GM21717 (cell line): ENCODE measurements at regions not wholly inside any gene's neighbourhood (a gene's known extent, or its start where the extent isn't known, plus 50 kb on each side); places are given as distances from the start of the nearest gene placed in this dataset.

Source experiments
- ATAC-seq: cut with Tn5 transposase; IDR thresholded peaks from one replicate; pipeline ENCODE4 v1.9.1; 2021; ENCODE audit warnings: mild to moderate bottlenecking, moderate library complexity; ENCODE audit not compliant: unreplicated experiment

GRCh38 chr16:80023865-80024264 is 423.3 kb upstream of the MAF start:
- ATAC-seq: no peak

GRCh38 chr16:80019395-80019794 is 418.9 kb upstream of the MAF start:
- ATAC-seq: no peak

DNA sequence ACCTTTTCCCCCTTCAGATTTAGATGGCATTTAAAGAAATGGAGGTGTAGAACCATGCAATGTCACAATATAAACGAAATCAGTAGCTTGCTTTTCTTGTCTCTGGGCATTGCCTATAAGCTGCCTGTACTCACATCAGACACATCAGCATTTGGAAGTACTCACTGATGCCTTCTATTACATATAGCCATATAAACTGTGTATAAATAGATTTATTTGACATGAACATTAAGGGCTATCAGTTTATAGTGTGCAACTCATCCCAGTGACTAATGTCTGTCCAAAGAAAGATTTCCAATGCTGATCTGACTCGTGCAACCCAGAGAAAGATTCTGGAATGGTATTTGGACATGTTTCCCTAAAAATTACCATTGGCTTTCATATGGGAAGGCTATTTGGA is 417.9 kb upstream of the MAF start:
- no peak for ATAC-seq

GRCh38 chr16:80016731-80017326 is 416.3 kb upstream of the MAF start:
- no peak for ATAC-seq

- no peak for ATAC-seq
Measured at GRCh38 chr16:80015566-80015965, 415.0 kb upstream of the MAF start.

DNA sequence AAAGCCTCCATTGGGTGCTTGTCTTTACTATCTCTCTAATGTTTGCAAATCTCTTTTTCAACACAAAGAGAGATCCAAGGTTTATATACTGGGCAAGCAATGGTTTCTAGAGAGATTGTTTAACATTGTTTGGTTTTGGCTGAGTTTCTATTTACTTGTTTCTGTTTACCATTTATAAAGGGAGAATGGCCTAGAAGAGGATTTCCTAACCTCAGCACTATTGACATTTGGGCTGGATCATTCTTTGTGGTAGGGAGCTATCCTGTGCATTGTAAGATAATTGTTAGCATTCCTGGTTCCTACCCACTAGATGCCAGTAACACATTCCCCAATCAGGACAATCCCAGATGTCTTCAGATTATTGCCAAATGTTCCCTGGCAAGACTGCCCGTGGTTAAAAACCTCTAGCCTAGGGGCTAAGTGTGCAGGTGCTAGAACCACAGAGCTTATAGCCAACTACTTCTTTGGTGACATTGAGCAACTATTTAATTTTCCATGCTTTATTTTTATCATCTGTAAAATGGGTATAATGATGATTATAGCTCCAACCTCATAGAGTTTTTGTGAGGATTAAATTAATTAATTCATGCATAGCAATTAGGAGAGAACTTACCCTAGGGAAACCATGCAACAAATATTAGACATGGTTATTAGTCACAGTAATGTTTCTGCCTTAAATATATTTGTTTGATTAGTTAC is 413.9 kb upstream of the MAF start:
- ATAC-seq: no peak

GRCh38 chr16:80012586-80012985 is 412.0 kb upstream of the MAF start:
- no peak for ATAC-seq

DNA sequence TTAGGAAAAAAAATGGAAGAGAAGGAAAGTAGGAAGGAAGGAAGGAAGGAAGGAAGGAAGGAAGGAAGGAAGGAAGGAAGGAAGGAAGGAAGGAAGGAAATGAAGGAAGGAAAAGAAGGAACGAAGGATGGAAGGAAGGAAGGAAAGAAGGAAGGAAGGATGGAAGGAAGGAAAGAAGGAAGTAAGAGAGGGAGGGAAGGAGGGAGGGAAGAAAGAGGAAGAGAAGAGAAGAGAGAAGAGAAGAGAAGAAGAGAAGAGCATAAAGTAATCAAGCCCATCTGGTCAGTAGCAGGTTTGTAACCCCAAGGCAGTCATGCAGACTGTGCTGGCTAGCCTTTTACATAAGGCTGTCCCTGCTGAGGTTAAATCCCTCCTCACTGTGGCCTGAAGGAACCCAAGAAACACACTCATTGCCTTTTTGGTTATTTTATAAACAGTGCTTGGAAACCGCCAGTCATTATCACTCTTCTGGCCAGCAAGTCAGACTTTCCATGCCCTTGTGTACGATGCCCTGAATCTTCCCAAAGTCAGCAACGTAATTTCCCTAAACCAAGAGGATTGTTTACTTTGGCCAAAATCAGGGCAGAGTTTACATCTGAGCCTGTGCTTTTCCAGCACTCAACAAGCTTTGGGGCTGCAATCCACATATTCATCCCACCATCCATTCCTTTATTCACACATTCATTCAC is 409.6 kb upstream of the MAF start:
- no peak for ATAC-seq

DNA sequence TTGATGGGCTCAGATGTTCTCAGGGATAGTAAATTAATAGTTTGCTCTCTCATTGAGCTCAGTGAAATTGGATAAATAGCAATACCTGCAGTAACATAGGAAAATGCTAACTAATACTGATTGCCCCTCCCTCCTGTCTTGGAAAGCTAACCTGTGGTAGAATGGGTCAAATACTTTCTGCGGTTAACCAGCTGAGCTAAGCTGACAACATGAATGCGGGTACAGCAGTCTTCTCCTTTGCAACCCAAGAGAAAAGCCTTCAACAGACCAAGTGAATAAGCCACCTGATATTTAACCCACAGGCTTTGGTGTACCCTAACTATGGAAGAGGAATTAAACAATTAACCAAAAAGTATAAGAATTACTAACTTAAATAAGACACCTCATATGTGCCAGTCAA is 408.3 kb upstream of the MAF start:
- ATAC-seq: no peak

GRCh38 chr16:80007231-80007630 is 406.7 kb upstream of the MAF start:
- no peak for ATAC-seq

- no peak for ATAC-seq
Measured at GRCh38 chr16:80006241-80007215, 406.0 kb upstream of the MAF start.

GRCh38 chr16:80004113-80004512 is 403.6 kb upstream of the MAF start:
- ATAC-seq: no peak

DNA sequence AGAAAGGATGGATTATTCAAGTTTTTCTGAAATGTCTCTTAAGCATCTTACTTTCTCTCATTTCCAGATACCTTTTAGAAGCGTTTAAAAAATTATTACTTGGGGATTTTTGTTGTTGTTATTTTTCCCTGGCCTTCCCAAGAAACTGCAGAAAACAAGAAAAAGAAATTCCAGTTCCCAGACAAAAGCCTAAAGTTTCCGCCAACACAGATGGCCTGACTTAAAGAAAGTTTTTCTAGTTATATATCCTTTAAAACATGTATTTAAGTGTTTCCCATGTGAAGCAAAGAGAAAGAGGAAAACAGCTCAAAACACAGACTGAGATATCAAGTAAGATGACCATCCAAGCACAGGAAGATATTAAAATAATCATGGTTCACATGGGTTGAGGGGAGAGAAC is 401.7 kb upstream of the MAF start:
- no peak for ATAC-seq

- ATAC-seq: no peak
Measured at GRCh38 chr16:79998143-79998542, 397.6 kb upstream of the MAF start.

DNA sequence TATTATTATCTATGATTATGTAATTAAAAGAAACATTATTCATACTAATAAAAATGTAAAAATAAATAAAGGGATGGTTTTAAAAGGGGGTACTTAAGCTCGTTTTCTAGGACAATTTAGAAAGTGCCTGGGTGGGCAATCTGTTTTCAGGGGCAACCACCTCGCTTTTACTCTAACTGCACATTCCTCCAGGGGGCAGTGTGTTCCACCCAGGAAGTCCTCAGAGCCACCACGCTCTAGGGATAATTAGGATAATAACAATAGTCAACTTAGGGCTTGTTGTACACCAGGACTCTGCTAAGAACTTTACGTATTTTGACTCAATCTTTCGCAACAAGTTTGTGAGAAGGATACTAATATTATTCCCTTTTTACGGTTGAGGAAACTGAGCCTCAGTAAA is 396.7 kb upstream of the MAF start:
- ATAC-seq: no peak

DNA sequence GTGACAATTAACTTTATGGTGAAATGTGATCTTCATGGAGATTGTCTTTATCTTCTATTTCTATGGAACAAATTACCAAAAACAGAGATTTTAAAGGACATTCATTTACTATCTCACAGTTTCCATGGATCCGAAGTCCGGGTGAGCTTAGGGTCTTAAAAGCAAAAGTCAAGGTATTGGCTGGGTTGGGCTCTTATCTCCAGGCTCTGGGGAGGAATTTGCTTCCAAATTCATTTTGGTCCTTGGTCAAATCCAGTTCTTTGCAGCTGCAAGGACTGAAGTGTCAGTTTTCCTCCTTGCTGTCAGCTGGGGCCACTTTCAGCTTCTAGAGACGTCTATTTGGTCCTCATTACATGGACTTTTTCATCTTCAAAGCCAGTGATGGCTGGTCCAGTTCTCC is 395.8 kb upstream of the MAF start:
- ATAC-seq: no peak

DNA sequence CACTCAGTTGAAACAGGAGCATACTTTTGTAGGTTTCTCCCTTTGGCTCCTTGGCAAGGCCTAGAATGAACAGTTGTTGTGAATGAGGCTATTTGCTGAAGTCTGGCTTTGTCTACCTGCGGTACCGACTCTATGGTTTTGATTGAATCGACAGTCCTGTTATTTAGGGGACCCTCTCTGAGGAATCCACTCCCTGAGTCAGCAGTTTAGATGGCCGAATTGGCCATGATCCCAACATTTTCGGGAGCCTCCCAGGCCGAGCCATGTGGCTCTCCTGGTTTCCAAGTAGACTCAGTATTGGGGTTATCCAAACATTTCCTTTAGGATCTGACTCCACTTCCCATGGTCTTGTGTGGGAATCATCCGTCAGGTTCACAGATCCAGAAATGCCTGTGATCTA is 394.8 kb upstream of the MAF start:
- no peak for ATAC-seq

GRCh38 chr16:79994418-79994817 is 393.9 kb upstream of the MAF start:
- no peak for ATAC-seq

- ATAC-seq: no peak
Measured at GRCh38 chr16:79993629-79994209, 393.2 kb upstream of the MAF start.

- ATAC-seq: no peak
Measured at GRCh38 chr16:79991969-79992368, 391.4 kb upstream of the MAF start.

DNA sequence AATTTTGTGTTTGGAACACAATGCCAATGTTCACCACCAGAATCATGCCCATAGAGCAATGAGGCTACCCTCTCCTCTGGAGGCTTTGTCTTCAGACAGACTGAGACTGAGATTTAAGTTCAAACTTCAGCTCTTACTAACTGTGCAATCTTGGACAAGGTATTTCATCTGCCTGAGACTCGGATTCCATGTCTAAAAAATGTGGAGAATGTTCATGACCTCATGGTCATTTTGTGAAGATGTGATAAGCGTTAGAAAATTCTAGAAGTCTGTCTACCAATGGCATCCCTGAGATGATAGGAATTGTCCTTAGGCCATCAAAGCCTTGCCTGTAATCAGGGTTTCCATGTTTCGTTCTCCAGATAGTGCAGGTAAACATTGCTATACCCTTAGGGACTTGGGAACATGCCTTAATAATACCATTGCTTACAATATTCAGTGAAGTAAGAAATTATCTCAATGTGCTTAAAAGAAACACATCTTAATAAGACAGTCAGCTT is 388.2 kb upstream of the MAF start:
- ATAC-seq: no peak
